NCI-H446 treated with DMSO at 0.1 percent for 48 hours (cell line): ENCODE measurements at regions not wholly inside any gene's neighbourhood (a gene's known extent, or its start where the extent isn't known, plus 50 kb on each side); places are given as distances from the start of the nearest gene placed in this dataset.
"Not testable (repeated sequence)": the region's sequence is repeated elsewhere in the genome, so short reads cannot be mapped to it uniquely, and the experiment has no call there.

ENCODE experiments used
- DNase-seq: peaks from one replicate; lab custom pipeline; 2025; lab: John Stamatoyannopoulos, UW

DNA sequence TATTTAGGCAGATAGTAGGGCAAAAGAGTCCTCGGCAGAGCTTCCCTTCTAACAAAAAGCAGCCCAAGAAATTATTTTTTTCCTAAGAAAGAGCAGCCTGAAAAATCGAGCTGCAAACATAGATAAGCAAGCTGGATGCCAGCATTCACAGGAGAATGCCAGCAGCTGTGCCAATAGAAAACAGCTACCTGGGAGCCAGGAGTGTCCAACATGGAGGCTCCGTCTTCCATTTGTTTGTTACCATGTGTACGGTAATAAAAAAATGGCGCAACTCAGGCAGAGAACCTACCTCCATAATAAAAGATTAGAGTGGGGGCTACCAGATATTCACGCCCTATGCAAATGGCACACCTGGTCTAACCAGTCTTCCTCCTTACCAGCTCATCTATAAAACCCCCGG, 77.6 kb upstream of the IPO5 start:
- no peak for DNase-seq

DNA sequence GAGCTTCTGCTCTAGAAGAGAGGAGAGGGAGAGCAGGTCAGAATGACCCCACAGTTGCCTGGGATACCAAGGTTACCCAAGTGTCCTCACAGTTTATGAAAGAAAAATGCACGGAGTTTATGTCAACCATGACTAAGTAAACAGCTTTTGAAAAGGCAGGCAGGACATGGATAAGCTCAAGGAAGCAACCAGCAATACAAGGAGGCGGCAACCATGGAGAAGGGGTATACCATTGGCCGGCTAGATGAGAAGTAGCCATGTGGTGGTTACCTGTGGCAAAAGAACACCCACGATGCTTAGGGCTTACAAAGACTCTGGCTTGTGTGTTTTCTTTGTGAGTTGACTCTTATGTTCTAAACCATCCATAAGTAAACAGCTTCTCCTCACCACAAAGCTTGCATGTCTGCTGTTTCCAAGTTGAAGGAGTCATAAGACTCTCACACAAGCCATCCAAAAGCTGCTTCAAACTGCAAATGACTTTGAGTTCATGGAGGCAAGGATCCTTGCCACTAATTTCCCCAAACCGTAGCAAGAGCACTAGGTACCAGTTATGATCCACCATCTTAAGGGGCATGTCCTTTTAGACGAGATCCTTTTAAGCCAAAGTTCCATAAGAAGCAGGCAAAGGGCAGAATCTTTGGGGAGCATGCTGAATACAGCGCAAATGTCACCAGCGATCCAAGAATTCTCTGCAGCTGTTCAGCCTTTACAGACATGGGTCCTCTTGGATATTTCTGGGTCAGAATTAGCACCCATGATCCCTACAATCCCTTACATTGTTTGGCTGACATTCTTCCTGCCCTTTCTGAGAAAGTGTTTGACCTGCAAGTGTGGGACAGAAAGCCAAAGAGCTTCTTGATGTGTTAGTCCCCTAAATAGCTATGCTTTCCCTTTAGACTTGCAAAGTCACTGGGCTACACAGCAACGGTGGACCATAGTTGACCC, 74.8 kb upstream of the IPO5 start:
- DNase-seq, result no peak

DNA sequence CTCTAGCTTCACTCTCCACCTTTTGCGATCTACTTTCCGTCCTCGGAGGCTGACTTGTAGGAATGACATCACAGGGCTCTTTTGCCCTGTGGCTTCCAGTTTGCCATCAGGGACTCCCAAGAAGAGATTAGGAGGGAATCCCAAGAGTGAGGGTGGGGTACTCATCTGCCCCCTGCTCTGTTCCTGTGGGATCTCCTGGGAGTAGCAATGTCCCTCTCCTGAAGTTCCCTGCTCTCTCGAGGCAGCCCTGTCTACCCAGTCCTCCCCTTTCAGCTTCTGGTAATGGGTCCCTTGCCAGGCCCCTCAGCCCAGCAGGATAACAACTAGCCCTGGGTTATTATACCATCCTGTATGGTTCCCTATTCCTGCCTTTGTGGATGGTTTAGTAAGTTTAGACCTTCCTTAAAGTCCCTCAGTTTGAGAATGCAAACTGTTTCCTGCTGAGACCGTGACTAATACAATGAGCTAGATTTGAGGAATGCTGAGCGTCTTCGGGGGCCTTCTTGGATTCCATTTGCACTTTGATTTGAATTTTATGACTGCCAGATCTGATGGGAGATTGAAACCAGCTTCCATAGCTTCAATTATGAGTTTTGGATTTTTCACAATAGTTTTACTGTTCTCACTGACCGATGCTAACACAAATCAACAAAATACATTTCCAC, 73.7 kb upstream of the IPO5 start:
- no peak for DNase-seq

GRCh38 chr13:97880311-97880675, 73.2 kb upstream of the IPO5 start:
- DNase-seq, result no peak

DNA sequence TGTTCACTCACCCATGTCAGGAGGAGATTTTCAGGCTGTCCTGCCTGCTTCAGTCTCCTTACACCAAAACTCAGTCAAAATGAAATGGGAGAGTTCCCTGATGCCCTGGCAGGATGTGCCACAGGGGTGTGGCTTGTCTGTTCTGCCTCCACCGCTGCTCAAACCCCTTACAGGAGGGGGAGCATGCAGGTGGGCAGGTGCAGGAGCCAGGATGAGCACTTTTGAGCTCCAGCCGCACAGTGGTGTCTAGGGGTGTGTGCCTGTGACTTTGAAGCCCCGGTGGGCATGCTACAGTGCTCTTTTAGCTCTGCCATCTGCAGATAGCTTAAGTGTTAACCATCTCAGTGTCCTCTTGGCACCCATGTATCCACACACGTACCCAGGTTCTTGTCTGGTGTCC, 71.9 kb upstream of the IPO5 start:
- DNase-seq, result no peak

DNA sequence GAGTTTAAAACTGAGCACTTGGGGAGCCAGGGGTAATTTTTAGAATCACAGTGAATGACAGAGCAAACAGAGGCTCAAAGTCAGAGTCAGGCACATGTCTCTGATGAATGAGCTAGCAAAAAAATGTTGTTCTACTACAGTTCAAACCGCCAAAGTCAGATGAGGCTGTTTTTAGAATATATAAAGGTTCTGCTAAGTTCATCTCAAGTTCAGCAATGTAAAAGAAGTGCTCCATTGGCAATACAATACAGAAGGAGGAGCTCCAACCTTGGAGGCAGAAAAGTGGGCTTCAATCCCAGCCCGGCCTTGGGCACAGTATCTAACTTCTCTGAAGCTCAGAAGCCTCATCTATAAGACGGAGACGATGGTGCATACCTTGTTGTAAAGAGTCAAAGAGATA, 70.1 kb upstream of the IPO5 start:
- DNase-seq, result no peak

GRCh38 chr13:97884707-97885468, 68.6 kb upstream of the IPO5 start:
- DNase-seq, result no peak

DNA sequence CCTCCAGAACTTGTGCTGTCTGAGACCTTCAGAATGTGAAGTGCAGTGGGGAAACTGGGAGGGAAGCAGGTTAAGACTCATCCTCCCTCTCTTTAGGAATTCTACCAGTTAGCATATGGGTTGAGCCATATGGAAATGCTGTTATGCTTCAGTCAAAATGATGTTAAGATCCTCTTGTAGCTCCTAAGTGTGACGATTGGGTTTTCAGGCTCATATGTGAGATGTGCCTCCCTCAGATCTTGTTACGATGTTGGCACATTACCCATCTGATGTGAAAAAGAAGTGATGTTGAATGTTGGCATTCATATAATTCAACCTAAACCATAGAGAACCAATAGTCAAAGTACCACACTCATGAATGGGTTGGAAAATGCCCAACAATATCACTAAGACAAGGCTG, 67.8 kb upstream of the IPO5 start:
- no peak for DNase-seq

DNA sequence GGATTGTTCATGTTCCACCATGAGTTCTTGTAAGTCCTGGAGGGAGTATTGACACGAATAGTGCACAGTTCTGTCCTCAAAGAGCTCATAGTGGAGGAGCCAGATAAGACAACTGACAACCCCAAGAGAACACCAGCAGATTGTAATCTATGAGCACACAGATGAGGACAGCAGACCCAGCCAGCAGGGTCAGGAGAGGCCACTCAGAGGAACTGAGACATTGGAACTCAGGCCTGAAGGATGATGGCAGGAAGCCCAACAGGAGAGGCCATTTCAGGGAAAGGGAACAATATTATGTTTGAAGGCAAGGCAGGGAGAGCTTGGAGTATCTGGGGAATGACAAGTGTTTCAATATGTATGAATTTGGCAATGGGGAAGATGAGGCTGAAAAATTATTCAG, 63.7 kb upstream of the IPO5 start:
- DNase-seq, result no peak

GRCh38 chr13:97890573-97890972, 62.9 kb upstream of the IPO5 start:
- no peak for DNase-seq

DNA sequence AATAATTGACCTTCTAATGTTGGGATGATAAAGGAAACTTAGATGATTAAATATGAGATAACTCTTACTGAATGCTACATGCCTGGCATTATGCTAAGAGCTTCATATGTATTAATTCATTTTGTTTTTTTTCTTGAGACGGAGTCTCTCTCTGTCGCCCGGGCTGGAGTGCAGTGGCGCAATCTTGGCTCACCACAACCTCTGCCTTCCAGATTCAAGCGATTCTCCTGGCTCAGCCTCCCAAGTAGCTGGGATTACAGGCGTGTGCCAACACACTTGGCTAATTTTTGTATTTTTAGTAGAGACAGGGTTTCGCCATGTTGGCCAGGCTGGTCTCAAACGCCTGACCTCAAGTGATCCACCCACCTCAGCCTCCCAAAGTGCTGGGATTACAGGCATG, 61.5 kb upstream of the IPO5 start:
- DNase-seq, result not testable (repeated sequence)

DNA sequence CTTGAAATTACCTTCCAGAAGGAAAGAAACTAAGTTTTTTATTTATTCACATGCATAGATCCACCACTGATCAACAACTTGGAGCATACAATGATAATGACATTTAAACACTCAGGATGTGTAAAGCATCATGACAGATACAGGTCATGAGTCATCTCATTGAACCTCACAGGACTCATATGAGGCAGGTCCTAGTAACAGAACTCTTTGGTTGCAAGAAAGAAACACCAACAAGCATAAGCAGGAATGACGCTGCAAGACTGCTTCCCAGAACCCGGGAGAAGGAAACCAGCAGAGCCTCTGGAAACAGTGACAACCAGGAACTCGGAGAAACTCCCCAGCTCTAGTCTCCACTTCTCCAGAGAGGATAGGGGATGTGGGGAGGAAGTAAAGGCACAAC, 60.8 kb upstream of the IPO5 start:
- no peak for DNase-seq

GRCh38 chr13:97895383-97895782, 58.1 kb upstream of the IPO5 start:
- DNase-seq, result no peak

- no peak for DNase-seq
These were observed 57.0 kb upstream of the IPO5 start for GRCh38 chr13:97896446-97896845.

GRCh38 chr13:97901716-97902115, 51.8 kb upstream of the IPO5 start:
- DNase-seq, result no peak
